Stomach (tissue), 8 donors: ENCODE measurements at regions not wholly inside any gene's neighbourhood (a gene's known extent, or its start where the extent isn't known, plus 50 kb on each side); places are given as distances from the start of the nearest gene placed in this dataset.

ENCODE experiments used
- DNase-seq, 2 donors: peaks; one replicate each; pipeline versions ENCODE4 v3.0.0 to v3.0.0-alpha.2; 2013 to 2019
- H3K27ac ChIP-seq, 5 donors: fragments of 200-600 bp in 4 of 5; sonication (generic) in 4 of 5; one replicate each; pipeline ENCODE4 v1.5.1; 2013 to 2019; ENCODE audit warnings: mild to moderate bottlenecking in 1 of 5, moderate library complexity in 1 of 5
- H3K27me3 ChIP-seq, 3 donors: fragments of 200-600 bp; sonication (generic); one replicate each; pipeline ENCODE4 v1.5.1; 2017 to 2019; ENCODE audit warnings: mixed run types in 1 of 3
- H3K36me3 ChIP-seq, 4 donors: fragments of 200-600 bp; sonication (generic); 1 replicate in 3 of 4; 2 replicates in 1 of 4; pipeline ENCODE4 v1.5.1; 2016 to 2019
- H3K4me1 ChIP-seq, 4 donors: fragments of 200-600 bp; sonication (generic); one replicate each; pipeline ENCODE4 v1.5.1; 2016 to 2019
- H3K4me3 ChIP-seq, 4 donors: fragments of 200-600 bp; sonication (generic) in 3 of 4; one replicate each; pipeline ENCODE4 v1.5.1; 2016 to 2019; ENCODE audit warnings: mild to moderate bottlenecking in 1 of 4
- H3K9me3 ChIP-seq, 4 donors: fragments of 200-600 bp; sonication (generic); one replicate each; pipeline ENCODE4 v1.5.1; 2016 to 2019
- CTCF ChIP-seq, 7 experiments: fragments of 450-650 bp in 4 of 7; fragments of 200-600 bp in 3 of 7; sonication (generic) in 3 of 7; IDR thresholded peaks; one replicate each; pipeline ENCODE4 v1.5.1; 2016 to 2019; ENCODE audit warnings: antibody characterized with exemption in 7 of 7, control low read depth in 2 of 7, mild to moderate bottlenecking in 1 of 7
- EP300 ChIP-seq: sonication (generic); formaldehyde crosslinking; IDR thresholded peaks from one replicate; pipeline ENCODE4 v1.6.1; 2017; ENCODE audit warnings: antibody characterized with exemption
- POLR2A ChIP-seq, 4 donors: fragments of 450-650 bp; IDR thresholded peaks; one replicate each; pipeline ENCODE4 v1.6.1; 2016; ENCODE audit warnings: antibody characterized with exemption in 4 of 4, control low read depth in 2 of 4, mild to moderate bottlenecking in 1 of 4, moderate library complexity in 1 of 4
- POLR2AphosphoS5 ChIP-seq, 3 donors: sonication (generic); formaldehyde crosslinking; IDR thresholded peaks; one replicate each; pipeline ENCODE4 v1.6.1; 2016; ENCODE audit warnings: antibody characterized with exemption in 3 of 3
- WGBS, 5 donors: extraction: QIAGEN DNeasy Blood & Tissue Kit in 3 of 5; methylation state at CpG; one replicate each; pipeline versions ENCODE4 v1.1.5 to v1.1.7; 2013 to 2018; 5-methylcytosine and 5-hydroxymethylcytosine counted together
- intact Hi-C: fragments of 100-400 bp; cut with DNase I; formaldehyde crosslinking; loops from one replicate; pipeline ENCODE4 v1.15.1; 2023; ENCODE audit warnings: low total_unique reads
- donor health status: healthy with polysubstance abuse.
- donor health status: Bipolar disorder and iron deficiency.
- donor health status: healthy.

- intact Hi-C loops, result loop anchor here (10.0 kb wide), 1 partner anchor 233 kb away; the partner anchor contains the start of gene MAGEL2
- WGBS, 5 donors, result 25 to 34% (median 27%) methylated on average over 35 to 36 of the region's 36 CpGs
Measured at GRCh38 chr15:23877502-23878412, 190.7 kb upstream of the NDN start.

GRCh38 chr15:23881291-23881690, 194.2 kb upstream of the NDN start:
- no peak overlapping the region for H3K27ac ChIP-seq
- H3K27me3 ChIP-seq, result peaks cover 0 to 8% (median 0%) of the 10 kb centered on the region in 3 donors
- H3K4me3 ChIP-seq, result no peak overlapping the region
- intact Hi-C loops, result no loop called here
- 76 to 79% (median 79%) methylated on average over 8 to 9 of the region's 9 CpGs for WGBS, 5 donors
- DNase-seq, result no peak
- H3K4me1 ChIP-seq, result peaks cover 0 to 5% (median 0%) of the 10 kb centered on the region in 4 donors
- no peaks in the 10 kb centered on the region for H3K36me3 ChIP-seq
- no peaks in the 10 kb centered on the region for H3K9me3 ChIP-seq
- TF ChIP-seq POLR2AphosphoS5 (IDR thresholded peaks at IDR 0.05) (no peak), CTCF (IDR thresholded peaks at IDR 0.05) (no peak), EP300 (no peak), POLR2A (IDR thresholded peaks at IDR 0.05) (no peak)

More at GRCh38 chr15:23877502-23878412, 190.7 kb upstream of the NDN start:
- DNase-seq, result peak; percentile 52 to 84
- Histone ChIP-seq H3K4me1 (peaks cover 0 to 5% (median 0%) of the 10 kb centered on the region in 4 donors), H3K36me3 (no peaks in the 10 kb centered on the region), H3K27me3 (peaks cover 0 to 8% (median 0%) of the 10 kb centered on the region in 3 donors), H3K27ac (no peak overlapping the region), H3K9me3 (peaks cover 0 to 5% (median 0%) of the 10 kb centered on the region in 4 donors), H3K4me3 (no peak overlapping the region)
- TF ChIP-seq CTCF (IDR thresholded peaks at IDR 0.05), result peak in 5 of 7 experiments; percentile 34 to 48 (median 36)
- no peak for TF ChIP-seq POLR2AphosphoS5 (IDR thresholded peaks at IDR 0.05)

GRCh38 chr15:23890218-23890617, 203.1 kb upstream of the NDN start:
- Histone ChIP-seq H3K4me3 (no peak overlapping the region), H3K9me3 (peaks cover 0 to 9% (median 4%) of the 10 kb centered on the region in 4 donors), H3K4me1 (no peaks in the 10 kb centered on the region), H3K27ac (no peak overlapping the region), H3K27me3 (no peaks in the 10 kb centered on the region), H3K36me3 (no peaks in the 10 kb centered on the region)
- no peak for DNase-seq
- 54 to 69% (median 60%) methylated on average over 2 of the region's 2 CpGs for WGBS, 5 donors
- TF ChIP-seq POLR2A (IDR thresholded peaks at IDR 0.05) (no peak), CTCF (IDR thresholded peaks at IDR 0.05) (no peak), POLR2AphosphoS5 (IDR thresholded peaks at IDR 0.05) (no peak), EP300 (no peak)
- intact Hi-C loops, result no loop called here

- Histone ChIP-seq H3K9me3 (peaks cover 0 to 9% (median 2%) of the 10 kb centered on the region in 4 donors), H3K4me3 (peak overlapping the region in 1 of 4 donors; percentile 20), H3K36me3 (no peaks in the 10 kb centered on the region), H3K27ac (no peak overlapping the region), H3K4me1 (no peaks in the 10 kb centered on the region), H3K27me3 (no peaks in the 10 kb centered on the region)
- whole genome bisulfite sequencing, 5 donors, result 51 to 71% (median 64%) methylated on average over 5 to 6 of the region's 6 CpGs
- DNase-seq, result no peak
- TF ChIP-seq POLR2A (IDR thresholded peaks at IDR 0.05) (no peak), EP300 (no peak), POLR2AphosphoS5 (IDR thresholded peaks at IDR 0.05) (no peak), CTCF (IDR thresholded peaks at IDR 0.05) (no peak)
- intact Hi-C loops, result no loop called here
Measured at GRCh38 chr15:23897091-23897490, 210.0 kb upstream of the NDN start.
